Stimulated activated CD4-positive, alpha-beta T cell treated with anti-CD3 and anti-CD28 coated beads, TNF-alpha, amount 100 ng/mL, for 24 hours (primary cell): ENCODE measurements at regions not wholly inside any gene's neighbourhood (a gene's known extent, or its start where the extent isn't known, plus 50 kb on each side); places are given as distances from the start of the nearest gene placed in this dataset.

ENCODE experiments used
- DNase-seq, 3 experiments: peaks; one replicate each; pipeline ENCODE4 v3.0.0-alpha.2; 2020; ENCODE audit warnings: low read depth in 3 of 3

DNA sequence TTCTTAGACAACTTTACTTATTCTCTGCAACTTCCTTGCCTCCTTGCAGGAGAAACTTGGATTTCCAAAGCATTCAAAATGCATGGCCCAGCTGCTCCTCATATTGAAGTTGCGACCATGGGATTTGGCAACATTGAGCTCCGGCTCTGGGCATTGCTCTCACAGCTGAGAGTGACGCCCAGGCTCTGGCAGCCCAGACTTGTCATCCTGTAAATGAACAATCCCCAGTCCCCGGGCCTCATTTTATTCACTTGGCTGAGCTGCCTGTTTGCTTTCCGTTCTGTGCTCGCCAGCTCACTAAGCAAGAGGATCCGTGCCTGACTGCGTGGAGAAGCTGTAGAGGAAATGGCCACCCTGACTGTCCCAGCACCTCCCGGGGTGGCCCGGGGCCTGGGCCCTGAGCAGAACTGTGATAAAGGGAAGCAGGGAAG lies 119.5 kb upstream of the CD93 start:
- no peak for DNase-seq

DNA sequence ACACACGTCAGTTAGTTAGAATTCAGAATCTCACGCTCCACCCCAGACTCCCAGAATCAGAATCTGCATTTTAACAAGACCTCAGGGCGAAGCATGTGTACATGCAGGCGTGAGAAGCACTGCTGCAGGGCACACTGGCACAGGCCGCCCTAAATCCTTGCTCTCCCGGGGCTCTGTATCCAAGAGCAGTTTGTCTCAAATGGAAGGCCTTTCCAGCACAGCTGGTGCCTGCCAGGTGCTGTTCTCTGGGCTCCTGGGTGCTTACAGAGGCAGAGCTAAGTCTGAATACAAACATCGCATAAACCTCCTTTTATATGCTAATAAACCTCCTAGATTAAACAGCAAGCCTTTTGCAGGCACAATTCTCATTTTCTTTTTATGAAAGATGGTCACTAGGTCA lies 119.1 kb upstream of the CD93 start:
- DNase-seq: no peak

DNA sequence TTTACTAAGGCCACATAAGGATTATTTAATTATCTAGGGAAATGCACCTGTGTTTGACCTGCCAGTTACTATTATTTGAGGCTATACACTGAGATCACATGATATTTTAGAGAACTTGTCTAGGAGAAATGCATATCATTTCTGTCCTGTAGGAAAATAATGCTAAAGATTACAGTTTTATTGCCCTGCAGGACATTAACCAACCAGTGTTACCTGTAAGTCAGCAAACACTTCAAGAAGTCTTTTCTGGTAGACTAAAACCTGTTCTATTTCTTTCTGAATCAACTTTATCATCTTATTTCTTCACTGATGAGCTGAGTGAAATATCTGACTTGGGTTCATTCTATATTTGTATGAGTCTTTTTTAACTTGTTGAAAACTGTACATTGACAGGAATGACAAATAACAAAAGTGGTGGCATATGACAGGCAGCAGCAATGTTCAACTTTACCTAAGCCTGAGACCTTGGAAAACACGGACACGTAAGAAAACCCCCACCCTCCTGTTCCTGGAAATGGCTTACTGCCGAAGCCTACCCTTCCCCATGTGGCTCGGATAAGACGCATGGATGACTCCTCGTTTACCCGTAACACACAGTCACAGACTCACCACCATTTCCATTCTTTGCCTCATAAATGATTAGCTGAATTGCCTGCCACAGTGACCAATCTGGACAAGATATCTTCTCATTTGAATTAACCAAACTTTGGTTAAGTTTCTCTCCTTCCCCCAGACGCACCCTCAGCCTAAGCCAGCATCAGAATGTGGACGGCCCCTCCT lies 118.0 kb upstream of the CD93 start:
- DNase-seq: no peak

DNA sequence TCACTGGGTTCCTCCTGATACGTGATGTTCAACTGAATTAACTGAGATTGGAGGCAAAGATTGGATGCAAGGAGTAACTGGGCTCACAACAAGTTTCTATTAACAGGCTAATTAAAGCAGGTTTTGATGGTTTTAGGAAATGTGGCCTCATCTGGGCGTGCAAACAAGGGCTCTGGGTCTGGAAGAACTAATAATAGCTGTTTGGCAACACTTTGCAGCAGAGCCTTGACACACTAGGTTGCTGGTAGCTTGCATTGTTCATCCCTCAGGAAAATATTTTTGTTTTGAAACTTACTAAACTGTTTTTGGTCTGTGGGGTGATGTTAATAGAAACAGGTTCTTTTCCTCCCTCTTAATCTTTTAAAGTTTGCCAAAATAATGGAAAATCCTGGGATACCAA lies 117.2 kb upstream of the CD93 start:
- no peak for DNase-seq

DNA sequence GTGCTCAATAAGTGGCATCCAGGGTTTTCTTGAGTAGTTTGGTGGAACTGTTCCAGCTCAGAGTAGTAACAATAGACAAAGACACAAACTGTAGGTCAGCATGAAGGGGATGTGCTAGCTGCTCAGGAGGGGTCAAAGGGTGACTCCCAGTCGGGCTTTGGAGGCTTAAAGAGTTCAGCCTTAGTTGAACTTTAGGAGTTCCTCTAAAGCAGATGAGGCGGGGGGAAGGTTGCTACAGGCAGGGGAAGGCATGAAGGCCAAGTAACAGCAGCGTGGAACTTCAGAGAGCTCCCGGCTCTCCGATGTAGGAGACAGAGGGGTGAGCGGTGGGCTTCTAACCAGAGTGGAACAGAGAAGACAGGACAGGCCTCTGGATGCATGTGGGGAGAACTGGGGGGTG lies 115.5 kb upstream of the CD93 start:
- no peak for DNase-seq

DNA sequence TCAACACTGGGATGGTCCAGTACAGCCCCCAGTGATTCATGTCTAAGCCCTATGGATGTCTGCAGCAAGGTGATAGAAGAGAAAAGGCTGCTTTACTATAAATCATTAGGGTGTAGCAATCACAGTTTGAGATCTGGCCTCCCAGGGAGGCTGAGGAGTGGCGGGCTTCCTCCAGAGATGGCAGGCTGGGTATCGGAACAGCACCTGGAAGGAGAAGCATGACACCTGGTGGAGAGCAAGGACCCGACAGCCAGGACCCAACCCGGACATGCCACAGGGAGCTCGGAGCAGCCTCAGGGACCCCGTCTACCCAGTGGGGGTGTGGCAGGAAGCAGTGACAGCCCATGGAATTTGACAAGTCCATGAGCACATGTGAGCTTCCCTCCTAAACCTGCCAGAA lies 114.8 kb upstream of the CD93 start:
- DNase-seq: peak in 1 of 3 experiments; percentile 4

DNA sequence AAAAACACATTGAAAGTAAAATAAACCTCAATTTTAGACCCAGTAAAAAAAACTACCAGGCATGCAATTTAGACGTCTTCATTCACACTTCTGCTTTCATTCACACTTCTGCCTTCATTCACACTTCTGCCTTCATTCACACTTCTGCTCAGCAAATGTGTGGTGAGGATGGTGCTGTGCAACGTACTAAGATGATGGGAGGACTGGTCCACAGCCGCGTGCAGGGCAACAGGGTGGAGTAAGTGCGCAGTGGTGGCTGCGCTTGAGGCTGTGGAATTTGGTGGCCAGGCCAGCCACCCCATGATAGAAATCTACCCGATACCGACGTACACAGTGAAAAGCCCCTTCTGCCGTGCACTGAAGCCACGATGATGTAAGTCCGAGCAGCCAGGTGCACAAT lies 114.3 kb upstream of the CD93 start:
- no peak for DNase-seq

DNA sequence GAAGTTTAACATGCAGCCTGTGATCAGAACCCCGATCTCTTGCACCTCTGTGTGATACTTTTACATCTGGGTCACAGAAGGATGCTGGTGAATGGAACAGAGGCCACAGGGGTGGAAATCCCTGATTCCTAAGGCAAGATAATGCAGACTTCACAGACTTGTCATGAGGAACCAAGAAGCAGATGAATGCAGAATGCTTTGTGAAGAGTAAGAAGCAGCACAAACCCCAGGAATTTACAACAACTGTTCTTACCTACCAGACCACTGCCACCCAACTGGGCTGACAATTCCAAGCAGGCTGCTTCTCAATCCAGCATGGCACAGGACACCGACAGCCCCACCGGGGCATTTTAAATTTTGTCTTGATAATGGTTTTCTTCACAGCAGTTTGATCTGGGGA lies 113.2 kb upstream of the CD93 start:
- DNase-seq: no peak

DNA sequence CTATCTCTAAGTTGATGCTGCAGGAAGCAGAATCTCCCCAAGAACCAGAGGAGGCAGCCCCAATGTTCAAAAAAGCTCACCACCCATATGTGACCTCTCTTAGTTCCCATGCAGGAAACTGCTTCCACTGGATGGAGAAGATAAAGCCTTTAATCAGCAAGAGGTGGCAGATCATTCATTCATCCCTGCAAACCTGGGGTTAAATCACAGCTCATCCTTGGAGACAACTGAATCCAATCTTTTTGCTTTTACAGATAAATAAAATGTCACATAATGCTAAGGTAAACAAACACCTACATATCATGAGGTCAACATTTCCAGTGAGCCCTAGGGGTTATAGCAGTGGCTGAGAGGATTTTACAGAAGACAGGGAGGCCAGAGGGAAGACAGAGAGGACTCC lies 112.7 kb upstream of the CD93 start:
- DNase-seq: no peak

DNA sequence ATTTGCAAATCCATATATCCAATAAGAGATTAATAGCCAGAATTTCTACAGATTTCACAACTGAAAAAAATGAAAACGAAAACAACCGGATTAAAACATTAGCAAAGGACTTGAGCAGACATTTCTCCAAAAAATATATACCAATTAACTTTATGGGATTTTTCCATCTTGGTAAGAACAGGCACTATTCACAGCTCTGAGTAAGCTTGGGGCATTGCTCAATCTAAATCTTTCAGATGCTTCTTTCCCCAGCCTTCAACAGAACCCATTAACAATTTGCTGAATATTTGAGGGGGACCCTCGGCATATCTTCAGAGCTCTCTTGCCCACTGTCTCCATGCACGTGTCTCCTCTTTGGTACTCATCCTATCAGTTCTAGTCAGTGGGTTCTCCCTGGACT lies 111.7 kb upstream of the CD93 start:
- DNase-seq: no peak

DNA sequence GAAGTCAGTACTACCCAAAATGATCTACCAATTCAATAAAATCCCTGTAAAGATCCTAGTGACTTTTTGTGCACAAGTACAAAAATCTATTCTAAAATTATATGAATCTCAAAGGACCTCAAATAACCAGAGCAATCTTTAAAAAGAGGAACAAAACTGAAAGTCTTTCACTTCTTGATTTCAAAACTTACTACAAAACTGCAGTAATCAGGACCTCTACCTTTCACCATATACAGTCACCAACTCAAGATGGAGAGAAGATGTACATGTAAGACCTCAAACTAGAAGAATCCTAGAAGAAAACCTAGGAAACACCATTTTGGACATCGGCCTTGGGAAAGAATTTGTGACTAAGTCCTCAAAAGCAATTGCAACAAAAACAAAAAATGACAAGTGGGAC lies 109.5 kb upstream of the CD93 start:
- DNase-seq: no peak

DNA sequence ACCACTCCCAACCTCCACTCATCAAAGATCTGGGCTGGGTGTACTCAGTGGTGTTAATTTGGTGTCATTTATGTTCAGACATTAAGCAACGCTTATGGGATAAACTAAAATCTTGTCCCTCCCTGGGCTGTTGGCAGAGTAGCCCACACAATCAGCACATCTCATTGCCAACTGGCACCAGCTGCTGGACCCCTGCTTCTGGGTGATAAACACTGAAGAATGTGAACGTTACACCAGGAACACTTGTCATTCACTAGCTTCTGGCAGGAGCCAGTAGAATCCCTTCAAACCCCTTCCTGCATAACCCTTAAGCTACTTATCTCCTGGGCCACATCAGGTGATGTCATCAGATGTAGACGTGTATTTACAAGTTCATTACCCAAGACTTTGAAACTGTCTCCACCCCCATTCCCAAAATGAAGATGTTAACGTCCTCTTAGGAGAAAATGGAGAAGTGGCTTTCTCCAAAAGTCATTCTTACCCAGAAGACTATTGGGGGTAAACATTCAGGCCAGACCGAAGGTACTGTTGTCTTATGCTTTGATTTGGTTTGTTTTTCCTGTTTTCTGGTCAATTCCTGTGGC lies 107.8 kb upstream of the CD93 start:
- DNase-seq: no peak

DNA sequence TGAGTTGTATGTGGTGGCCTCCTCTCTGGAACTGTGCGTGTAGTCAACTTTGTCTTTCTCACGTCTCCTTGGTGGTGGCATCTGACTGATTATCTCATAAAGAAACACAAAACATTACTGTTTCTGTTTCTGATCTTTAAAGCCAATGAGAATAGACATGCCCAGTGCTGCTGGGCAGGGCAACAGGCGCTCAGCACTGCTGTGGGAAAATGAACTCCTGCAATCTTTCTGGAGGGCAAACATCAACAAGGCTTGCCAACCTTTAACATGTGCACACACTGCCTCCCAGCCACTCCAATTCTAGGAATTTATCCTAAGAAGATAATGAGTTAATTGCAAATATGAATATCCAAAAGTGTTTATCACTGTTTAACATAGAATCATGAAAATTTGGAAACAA lies 106.3 kb upstream of the CD93 start:
- DNase-seq: no peak

DNA sequence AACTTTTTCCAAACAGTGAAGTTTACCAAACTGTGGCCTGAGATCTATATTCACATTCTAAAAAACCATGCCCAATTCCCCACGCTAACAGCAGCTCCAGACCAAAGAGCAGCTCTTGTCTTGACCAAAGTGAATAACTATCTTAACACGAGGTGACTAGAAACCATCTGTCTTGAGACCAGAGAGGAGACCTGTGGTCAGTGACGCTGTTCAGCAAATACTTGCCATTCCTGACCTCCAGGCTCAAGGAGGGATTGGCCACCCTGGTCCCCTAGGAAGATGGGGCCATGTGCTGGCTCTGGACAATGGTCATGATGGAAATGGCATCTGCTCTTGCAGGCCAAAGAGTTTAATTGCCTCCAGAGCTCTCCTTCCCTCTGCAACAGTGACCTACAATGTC lies 104.4 kb upstream of the CD93 start:
- no peak for DNase-seq

DNA sequence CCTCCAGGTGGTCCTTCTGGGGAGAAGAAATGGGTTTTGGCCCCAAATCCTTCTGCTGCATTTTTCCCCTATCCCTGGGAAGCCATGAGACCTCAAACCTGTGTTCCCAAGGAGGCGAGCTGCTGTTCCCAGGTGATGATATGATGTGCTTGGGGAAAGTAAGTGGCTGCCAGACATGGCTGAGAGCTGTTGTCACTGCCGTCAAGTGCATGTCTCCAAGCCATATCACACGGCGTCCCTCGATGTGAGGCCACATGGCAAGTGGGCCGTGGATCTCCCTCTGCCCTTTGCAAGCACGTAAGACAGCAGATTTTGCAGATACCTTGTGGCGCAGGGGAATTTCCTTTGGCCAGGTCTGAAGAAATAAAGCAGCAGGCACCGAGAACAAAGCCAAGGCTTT lies 103.7 kb upstream of the CD93 start:
- no peak for DNase-seq

DNA sequence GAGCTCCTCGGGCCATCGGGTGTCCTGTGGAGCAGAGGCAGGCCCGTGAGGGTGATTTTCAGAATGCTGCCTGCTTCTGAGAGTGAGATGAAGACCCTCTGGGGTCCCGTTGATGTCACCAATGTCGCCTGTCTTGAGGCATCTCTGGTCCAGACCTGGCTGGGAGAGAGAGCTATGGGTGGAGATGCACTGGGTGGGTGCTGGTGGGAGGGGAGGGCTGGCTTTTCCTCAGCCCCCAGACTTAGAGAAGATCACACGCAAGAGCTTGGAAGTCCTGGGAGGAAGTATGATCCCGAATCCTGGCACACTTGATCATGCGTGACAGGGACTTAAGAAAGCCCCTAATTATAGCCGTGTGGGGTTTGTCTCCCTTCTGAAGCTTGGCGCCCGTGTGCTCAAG lies 103.2 kb upstream of the CD93 start:
- no peak for DNase-seq

DNA sequence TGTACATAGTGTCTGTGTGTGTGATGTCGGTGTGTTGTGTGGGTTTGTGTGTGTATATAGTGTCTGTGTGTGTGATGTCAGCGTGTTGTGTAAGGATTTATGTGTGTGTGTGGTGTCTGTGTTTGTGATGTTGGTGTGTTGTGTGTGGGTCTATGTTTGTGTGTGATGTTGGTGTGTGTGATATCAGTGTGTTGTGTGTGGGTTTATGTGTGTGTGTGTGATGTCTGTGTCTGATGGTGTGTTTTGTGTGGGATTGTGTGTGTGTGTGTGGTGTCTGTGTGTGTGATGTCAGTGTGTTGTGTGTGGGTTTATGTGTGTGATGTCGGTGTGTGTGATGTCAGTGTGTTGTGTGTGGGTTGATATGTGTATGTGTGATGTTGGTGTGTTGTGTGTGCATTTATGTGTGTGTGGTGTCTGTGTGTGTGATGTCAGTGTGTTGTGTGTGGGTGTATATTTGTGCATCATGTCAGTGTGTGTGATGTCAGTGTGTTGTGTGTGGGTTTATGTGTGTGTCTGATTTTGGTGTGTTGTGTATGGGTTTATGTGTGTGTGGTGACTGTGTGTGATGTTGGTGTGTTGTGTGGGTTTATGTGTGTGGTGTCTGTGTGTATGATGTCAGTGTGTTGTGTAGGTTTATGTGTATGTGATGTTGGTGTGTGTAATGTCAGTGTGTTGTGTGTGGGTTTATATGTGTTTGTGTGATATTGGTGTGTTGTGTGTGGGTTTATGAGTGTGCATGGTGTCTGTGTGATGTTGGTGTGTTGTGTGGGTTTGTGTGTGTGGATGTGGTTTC lies 102.4 kb upstream of the CD93 start:
- no peak for DNase-seq

DNA sequence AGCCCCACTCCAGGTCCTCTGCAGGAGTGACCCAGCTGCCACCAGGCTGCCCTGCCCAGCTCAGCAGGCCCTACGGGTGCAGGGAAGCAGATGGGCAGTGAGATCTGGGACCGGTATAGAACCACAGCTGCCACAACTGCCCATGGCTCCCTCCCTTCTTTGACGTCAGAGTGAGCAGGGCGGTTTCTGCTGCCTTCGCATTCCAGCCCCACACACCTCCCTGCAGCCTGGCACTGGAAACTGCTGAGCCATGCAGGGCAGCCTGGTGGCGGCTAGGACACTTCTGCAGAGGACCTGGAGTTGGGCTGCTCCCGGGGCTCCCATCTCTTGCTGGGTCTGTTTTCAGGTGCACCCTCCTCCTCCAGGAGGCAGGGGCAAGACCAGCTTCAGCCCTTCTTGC lies 101.6 kb upstream of the CD93 start:
- DNase-seq: no peak

DNA sequence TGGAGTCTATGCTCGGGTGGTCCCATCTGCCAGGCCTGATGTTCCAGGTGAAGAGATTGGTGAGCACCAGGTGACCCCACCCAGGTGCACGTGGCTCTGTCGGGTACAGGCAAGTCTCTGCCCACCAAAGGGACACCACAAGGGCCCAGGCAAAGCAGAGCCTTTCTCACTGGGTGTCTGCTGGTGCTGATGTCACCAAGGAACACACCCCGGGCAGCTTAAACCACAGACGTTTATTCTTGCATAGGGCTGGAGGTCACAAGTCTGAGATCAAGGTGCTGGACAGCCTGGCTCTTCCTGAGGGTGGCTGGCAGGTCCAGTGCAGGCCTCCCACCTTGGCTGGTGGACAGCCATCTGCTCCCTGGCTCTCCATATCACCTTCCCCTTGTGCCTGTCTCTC lies 100.7 kb upstream of the CD93 start:
- no peak for DNase-seq

DNA sequence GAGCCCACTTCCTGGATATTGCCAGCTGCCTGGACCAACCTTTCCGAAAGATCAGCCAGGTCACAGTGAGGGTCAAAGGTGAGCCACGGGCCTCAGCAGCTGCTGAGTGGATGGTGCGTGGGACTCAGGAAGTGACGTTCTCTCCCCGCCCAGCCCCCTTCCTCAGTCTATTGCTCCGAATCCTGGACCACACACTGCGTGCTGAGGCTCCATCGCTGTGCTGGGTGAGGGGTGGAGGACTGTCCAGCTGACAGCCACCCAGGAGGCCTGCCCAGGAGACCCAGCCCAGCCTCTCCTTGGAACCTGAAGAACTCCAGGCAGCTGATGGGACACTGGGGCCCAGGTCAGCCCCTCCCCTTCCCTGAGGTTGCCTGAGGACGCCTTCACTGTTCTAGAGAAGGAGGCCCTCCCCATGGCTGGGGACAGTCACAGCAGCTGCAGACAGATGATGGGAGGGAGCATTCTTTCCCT lies 94.4 kb upstream of the CD93 start:
- DNase-seq: no peak

DNA sequence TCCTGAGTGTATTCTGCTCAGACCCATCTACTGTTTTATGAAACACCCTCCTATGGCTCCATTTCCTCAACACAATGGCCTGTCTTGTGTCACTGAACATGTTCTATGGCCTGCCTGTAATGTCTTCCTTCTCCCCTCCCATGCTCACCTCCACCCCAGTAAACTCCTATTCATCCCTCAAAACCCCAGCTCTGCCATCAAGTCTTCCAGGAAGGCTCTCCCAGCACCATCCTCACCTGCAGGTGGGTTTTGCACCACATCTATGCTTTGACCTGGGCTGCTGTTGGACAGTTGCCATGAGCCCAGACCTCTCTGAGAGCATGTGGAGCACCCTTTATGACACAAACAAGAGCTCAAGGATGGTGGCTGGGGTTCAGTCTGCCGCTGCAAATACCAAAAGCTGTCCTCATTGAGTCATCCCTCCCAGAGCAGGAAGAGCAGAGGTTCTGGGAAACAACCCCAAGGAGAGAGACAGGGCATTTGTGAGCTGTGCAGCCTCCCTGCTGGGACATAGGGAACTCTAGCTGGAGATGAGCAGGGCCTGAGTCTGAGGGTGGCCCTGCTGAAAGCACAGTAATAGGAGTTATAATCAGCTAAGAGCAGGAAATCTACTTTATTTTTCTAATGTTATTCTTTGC lies 93.8 kb upstream of the CD93 start:
- DNase-seq: no peak

DNA sequence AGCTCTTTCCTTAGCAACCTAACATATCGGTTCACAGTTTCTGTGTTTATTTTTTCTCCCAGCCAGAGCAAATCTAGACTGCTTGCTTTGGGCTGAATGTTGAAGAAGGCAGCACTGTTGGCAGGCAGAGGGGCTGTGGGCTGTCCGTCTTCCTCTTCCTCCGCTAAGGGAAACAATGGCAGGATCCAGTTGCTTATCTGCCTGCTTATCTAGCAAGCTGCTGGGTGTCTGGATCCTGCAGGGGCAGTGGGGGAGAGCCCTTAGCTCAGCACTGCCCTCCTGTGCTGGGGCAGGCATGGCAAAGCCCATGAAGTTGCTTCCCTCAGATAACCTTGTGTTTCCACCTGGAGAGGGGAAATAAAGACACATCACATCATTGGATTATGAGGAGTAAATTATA lies 92.7 kb upstream of the CD93 start:
- DNase-seq: no peak

DNA sequence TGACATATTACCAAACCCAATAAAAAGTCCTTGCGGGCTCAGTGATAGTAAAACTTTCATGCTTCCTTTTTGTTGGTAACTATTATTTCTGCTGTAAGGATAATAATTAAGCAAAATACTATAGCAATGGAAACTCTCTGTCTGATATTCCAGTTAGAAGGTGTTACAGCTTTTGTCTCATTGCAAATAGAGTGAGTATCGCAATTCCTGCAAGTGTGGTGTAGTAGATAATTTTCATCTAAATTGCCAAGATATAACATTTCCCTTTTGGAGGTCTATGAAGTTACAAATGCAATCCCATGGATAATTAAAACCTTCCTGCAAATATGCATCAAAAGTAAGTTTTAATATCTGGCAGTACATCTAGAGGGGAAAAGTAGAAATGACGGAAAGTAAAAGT lies 88.7 kb upstream of the CD93 start:
- DNase-seq: no peak
